ENCODE measurements at regions not wholly inside any gene's neighbourhood (a gene's known extent, or its start where the extent isn't known, plus 50 kb on each side); places are given as distances from the start of the nearest gene placed in this dataset.

- DNase-seq (ENCODE audit: low read depth, low spot score) = no peak
Observed at GRCh38 chr4:102440498-102440897, 60.7 kb upstream of the NFKB1 start.

GRCh38 chr4:102441978-102442911 lies 58.9 kb upstream of the NFKB1 start:
- no peak for DNase-seq (ENCODE audit: low read depth, low spot score)

- no peak for DNase-seq (ENCODE audit: low read depth, low spot score)
Observed at GRCh38 chr4:102444752-102445151, 56.4 kb upstream of the NFKB1 start.

GRCh38 chr4:102445213-102445612 lies 55.9 kb upstream of the NFKB1 start:
- DNase-seq (ENCODE audit: low read depth, low spot score) = no peak

GRCh38 chr4:102447413-102447812 lies 53.7 kb upstream of the NFKB1 start:
- DNase-seq (ENCODE audit: low read depth, low spot score) = no peak

- peak; percentile 80 for DNase-seq (ENCODE audit: low read depth, low spot score)
Observed at GRCh38 chr4:102449751-102450352, 51.3 kb upstream of the NFKB1 start.

GRCh38 chr4:102451266-102451665 lies 49.9 kb upstream of the NFKB1 start:
- no peak for DNase-seq (ENCODE audit: low read depth, low spot score)

Measured in astrocyte of the hippocampus (primary cell).